ENCODE measurements at regions not wholly inside any gene's neighbourhood (a gene's known extent, or its start where the extent isn't known, plus 50 kb on each side); places are given as distances from the start of the nearest gene placed in this dataset.

- no TSS peak for BruUV-seq (replicated peaks)
- no peak overlapping the region for H3K27ac Mint-ChIP-seq (ENCODE audit: low read depth, unreplicated experiment)
- TF ChIP-seq CTCF (IDR thresholded peaks at IDR 0.05; ENCODE audit: unreplicated experiment), result no peak
- ChIA-PET CTCF (no interaction called here), POLR2A (interaction anchor here (0.6 to 1.2 kb wide), 2 partner anchors 32 to 189 kb away, joined by 3 to 4 read pairs; no protein-coding TSS in a partner anchor)
- no peak overlapping the region for H3K4me3 Mint-ChIP-seq (ENCODE audit: unreplicated experiment)
- no peaks in the 10 kb centered on the region for H3K36me3 Mint-ChIP-seq (ENCODE audit: insufficient read depth, unreplicated experiment)
- H3K4me1 Mint-ChIP-seq (ENCODE audit: insufficient read depth, unreplicated experiment), result no peaks in the 10 kb centered on the region
- H3K27me3 Mint-ChIP-seq (ENCODE audit: insufficient read depth, unreplicated experiment), result no peaks in the 10 kb centered on the region
- H3K9me3 Mint-ChIP-seq (ENCODE audit: unreplicated experiment), result no peaks in the 10 kb centered on the region
- intact Hi-C loops (cut with micrococcal nuclease), result no loop called here
- DNase-seq (ENCODE audit: unreplicated experiment), result peak; percentile 61
Measured at GRCh38 chr3:21942328-21942727, 191.3 kb upstream of the ZNF385D start.

- Mint-ChIP-seq H3K4me1 (ENCODE audit: insufficient read depth, unreplicated experiment) (no peaks in the 10 kb centered on the region), H3K4me3 (ENCODE audit: unreplicated experiment) (no peak overlapping the region)
- CTCF ChIA-PET, result no interaction called here
Measured at GRCh38 chr3:21944251-21944650, 193.2 kb upstream of the ZNF385D start.

GRCh38 chr3:21952856-21953255 is 201.8 kb upstream of the ZNF385D start:
- Mint-ChIP-seq H3K9me3 (ENCODE audit: unreplicated experiment) (no peaks in the 10 kb centered on the region), H3K4me1 (ENCODE audit: insufficient read depth, unreplicated experiment) (peaks cover 10% of the 10 kb centered on the region), H3K27me3 (ENCODE audit: insufficient read depth, unreplicated experiment) (no peaks in the 10 kb centered on the region), H3K36me3 (ENCODE audit: insufficient read depth, unreplicated experiment) (no peaks in the 10 kb centered on the region), H3K4me3 (ENCODE audit: unreplicated experiment) (no peak overlapping the region), H3K27ac (ENCODE audit: low read depth, unreplicated experiment) (no peak overlapping the region)
- intact Hi-C loops (cut with micrococcal nuclease), result no loop called here
- no peak for DNase-seq (ENCODE audit: unreplicated experiment)
- TF ChIP-seq CTCF (IDR thresholded peaks at IDR 0.05; ENCODE audit: unreplicated experiment), result no peak
- ChIA-PET POLR2A (no interaction called here), CTCF (interaction anchor here (0.6 to 0.7 kb wide), 2 partner anchors 1146 to 1441 kb away, joined by 3 to 4 read pairs; no protein-coding TSS in a partner anchor)
- BruUV-seq (replicated peaks), result no TSS peak

More at GRCh38 chr3:21944251-21944650, 193.2 kb upstream of the ZNF385D start:
- DNase-seq (ENCODE audit: unreplicated experiment), result no peak
- Mint-ChIP-seq H3K9me3 (ENCODE audit: unreplicated experiment) (no peaks in the 10 kb centered on the region), H3K27ac (ENCODE audit: low read depth, unreplicated experiment) (no peak overlapping the region), H3K27me3 (ENCODE audit: insufficient read depth, unreplicated experiment) (no peaks in the 10 kb centered on the region), H3K36me3 (ENCODE audit: insufficient read depth, unreplicated experiment) (no peaks in the 10 kb centered on the region)
- TF ChIP-seq CTCF (IDR thresholded peaks at IDR 0.05; ENCODE audit: unreplicated experiment), result no peak
- BruUV-seq (replicated peaks), result no TSS peak
- POLR2A ChIA-PET, result no interaction called here
- intact Hi-C loops (cut with micrococcal nuclease), result no loop called here

GRCh38 chr3:21954709-21955108 is 203.7 kb upstream of the ZNF385D start:
- H3K4me3 Mint-ChIP-seq (ENCODE audit: unreplicated experiment), result peak overlapping the region; percentile 17
- no peaks in the 10 kb centered on the region for H3K9me3 Mint-ChIP-seq (ENCODE audit: unreplicated experiment)
- H3K27ac Mint-ChIP-seq (ENCODE audit: low read depth, unreplicated experiment), result peak overlapping the region; percentile 59
- DNase-seq (ENCODE audit: unreplicated experiment), result peak; percentile 68
- POLR2A ChIA-PET, result interaction anchor here (1.4 kb wide), 1 partner anchor 13 kb away, joined by 3 read pairs; no protein-coding TSS in a partner anchor
- no TSS peak for BruUV-seq (replicated peaks)
- no peaks in the 10 kb centered on the region for H3K27me3 Mint-ChIP-seq (ENCODE audit: insufficient read depth, unreplicated experiment)
- peaks cover 19% of the 10 kb centered on the region for H3K4me1 Mint-ChIP-seq (ENCODE audit: insufficient read depth, unreplicated experiment)
- no peak for TF ChIP-seq CTCF (IDR thresholded peaks at IDR 0.05; ENCODE audit: unreplicated experiment)
- CTCF ChIA-PET, result no interaction called here
- H3K36me3 Mint-ChIP-seq (ENCODE audit: insufficient read depth, unreplicated experiment), result no peaks in the 10 kb centered on the region
- intact Hi-C loops (cut with micrococcal nuclease), result no loop called here

All from MCF 10A (cell line).